GM06990 (cell line): ENCODE measurements at regions not wholly inside any gene's neighbourhood (a gene's known extent, or its start where the extent isn't known, plus 50 kb on each side); places are given as distances from the start of the nearest gene placed in this dataset.

ENCODE experiments used
- DNase-seq: peaks from one replicate; pipeline ENCODE4 v3.0.0-alpha.2; 2011; ENCODE audit not compliant: insufficient read length; ENCODE audit errors: extremely low read depth
- H3K27me3 ChIP-seq: replicated peaks from 2 replicates; pipeline ENCODE4 v1.6.0; 2011; ENCODE audit warnings: low read length; ENCODE audit not compliant: control insufficient read depth, insufficient read depth
- H3K36me3 ChIP-seq: 2 replicates; pipeline ENCODE4 v1.5.1; 2011; ENCODE audit warnings: low read length; ENCODE audit not compliant: control insufficient read depth, insufficient read depth
- H3K4me3 ChIP-seq: replicated peaks from 2 replicates; pipeline ENCODE4 v1.5.1; 2011; ENCODE audit warnings: low read depth, mild to moderate bottlenecking, control low read depth, low read length
- TF ChIP-seq, protein P1 (sequence below): IDR thresholded peaks from 2 replicates; pipeline ENCODE4 v1.5.1; 2011; ENCODE audit warnings: low read length, control low read depth, mild to moderate bottlenecking, inconsistent platforms; ENCODE audit not compliant: insufficient read depth, poor library complexity, severe bottlenecking

DNA sequence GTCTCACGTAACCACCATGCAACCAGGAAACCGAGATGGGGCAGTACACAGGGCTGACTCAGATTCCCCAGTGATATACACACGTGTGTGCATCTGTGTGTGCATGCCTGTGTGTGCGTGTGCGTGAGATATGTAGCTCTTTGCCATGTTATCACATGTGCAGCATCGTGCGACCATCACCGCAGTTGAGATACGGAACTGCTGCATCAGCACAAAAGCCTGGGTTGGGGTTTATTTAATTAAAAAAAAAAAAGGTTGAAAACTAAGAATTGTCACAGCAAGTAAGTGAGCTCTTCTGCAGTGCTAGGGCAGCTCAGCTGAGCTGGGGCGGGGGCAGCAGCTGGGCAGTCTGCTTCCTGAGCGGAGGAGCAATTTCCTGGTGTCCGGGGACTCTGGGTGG lies 152.5 kb downstream of the RBFOX3 start:
- no peak overlapping the region for H3K4me3 ChIP-seq
- no peaks in the 10 kb centered on the region for H3K36me3 ChIP-seq
- H3K27me3 ChIP-seq = no peaks in the 10 kb centered on the region; the same call in 1 of the 2 replicates
- DNase-seq = no peak
- TF ChIP-seq, protein P1, sequence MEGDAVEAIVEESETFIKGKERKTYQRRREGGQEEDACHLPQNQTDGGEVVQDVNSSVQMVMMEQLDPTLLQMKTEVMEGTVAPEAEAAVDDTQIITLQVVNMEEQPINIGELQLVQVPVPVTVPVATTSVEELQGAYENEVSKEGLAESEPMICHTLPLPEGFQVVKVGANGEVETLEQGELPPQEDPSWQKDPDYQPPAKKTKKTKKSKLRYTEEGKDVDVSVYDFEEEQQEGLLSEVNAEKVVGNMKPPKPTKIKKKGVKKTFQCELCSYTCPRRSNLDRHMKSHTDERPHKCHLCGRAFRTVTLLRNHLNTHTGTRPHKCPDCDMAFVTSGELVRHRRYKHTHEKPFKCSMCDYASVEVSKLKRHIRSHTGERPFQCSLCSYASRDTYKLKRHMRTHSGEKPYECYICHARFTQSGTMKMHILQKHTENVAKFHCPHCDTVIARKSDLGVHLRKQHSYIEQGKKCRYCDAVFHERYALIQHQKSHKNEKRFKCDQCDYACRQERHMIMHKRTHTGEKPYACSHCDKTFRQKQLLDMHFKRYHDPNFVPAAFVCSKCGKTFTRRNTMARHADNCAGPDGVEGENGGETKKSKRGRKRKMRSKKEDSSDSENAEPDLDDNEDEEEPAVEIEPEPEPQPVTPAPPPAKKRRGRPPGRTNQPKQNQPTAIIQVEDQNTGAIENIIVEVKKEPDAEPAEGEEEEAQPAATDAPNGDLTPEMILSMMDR = no peak

GRCh38 chr17:79457889-79458288 lies 153.0 kb downstream of the RBFOX3 start:
- H3K36me3 ChIP-seq = no peaks in the 10 kb centered on the region
- H3K27me3 ChIP-seq = no peaks in the 10 kb centered on the region; the same call in 1 of the 2 replicates
- DNase-seq = no peak
- TF ChIP-seq, protein P1 = no peak
- H3K4me3 ChIP-seq = no peak overlapping the region

DNA sequence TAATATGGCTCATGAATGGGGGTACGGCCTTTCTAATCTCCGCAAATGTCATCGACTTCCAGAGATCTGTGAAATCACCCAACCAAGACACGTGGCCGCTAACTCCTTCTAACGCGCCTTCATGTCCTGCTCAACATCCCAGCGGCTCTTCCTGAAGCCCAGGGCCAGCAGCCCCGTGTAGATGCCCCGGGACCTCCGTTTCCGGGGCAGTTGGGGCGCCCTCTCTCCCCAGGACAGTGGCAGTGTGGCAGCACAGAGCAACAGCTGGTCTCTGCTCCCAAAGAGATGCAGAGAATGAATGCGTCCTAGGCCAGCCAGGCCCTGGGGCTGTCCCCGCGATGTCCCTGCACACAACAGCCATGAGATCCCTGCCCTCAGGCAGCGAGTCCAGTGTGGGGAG lies 153.5 kb downstream of the RBFOX3 start:
- Histone ChIP-seq H3K36me3 (no peaks in the 10 kb centered on the region), H3K4me3 (no peak overlapping the region), H3K27me3 (no peaks in the 10 kb centered on the region; the same call in 1 of the 2 replicates)
- DNase-seq = no peak
- TF ChIP-seq, protein P1 = no peak

- TF ChIP-seq, protein P1 = no peak
- Histone ChIP-seq H3K36me3 (no peaks in the 10 kb centered on the region), H3K4me3 (no peak overlapping the region), H3K27me3 (no peaks in the 10 kb centered on the region; the same call in 1 of the 2 replicates)
- no peak for DNase-seq
Measured at GRCh38 chr17:79455636-79456035, 155.2 kb downstream of the RBFOX3 start.

- no peaks in the 10 kb centered on the region for H3K36me3 ChIP-seq
- peaks cover 2% of the 10 kb centered on the region; the same call in 1 of the 2 replicates for H3K27me3 ChIP-seq
- H3K4me3 ChIP-seq = no peak overlapping the region
- DNase-seq = no peak
- TF ChIP-seq, protein P1 = no peak
Measured at GRCh38 chr17:79454826-79455225, 156.0 kb downstream of the RBFOX3 start.

- Histone ChIP-seq H3K27me3 (peaks cover 2% of the 10 kb centered on the region; the same call in 1 of the 2 replicates), H3K36me3 (no peaks in the 10 kb centered on the region), H3K4me3 (no peak overlapping the region)
- no peak for DNase-seq
- TF ChIP-seq, protein P1 = no peak
Measured at GRCh38 chr17:79453481-79453880, 157.4 kb downstream of the RBFOX3 start.
